ENCODE measurements at regions not wholly inside any gene's neighbourhood (a gene's known extent, or its start where the extent isn't known, plus 50 kb on each side); places are given as distances from the start of the nearest gene placed in this dataset.

DNA sequence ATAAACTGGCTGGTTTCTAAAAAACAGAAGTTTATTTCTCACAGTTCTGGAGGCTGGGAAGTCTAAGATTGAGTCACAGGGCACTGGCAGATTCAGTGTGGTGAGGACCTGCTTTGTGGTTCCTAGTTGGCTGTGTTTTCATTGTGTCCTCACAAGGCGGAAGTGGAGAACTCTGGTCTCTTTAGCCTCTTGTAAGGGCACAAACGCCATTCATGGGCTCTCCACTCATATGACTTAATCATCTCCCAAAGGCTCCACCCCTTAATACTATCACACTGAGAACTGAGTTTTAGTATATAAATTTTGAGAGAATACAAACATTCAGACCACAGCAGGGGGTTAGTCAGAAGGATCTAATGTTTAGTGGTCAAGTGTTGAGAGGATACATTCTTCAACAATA is 208.2 kb downstream of the SEC61B start:
- Histone ChIP-seq H3K27ac (ENCODE audit: low read length) (no peak overlapping the region), H3K27me3 (ENCODE audit: insufficient read depth, low read length) (no peaks in the 10 kb centered on the region), H3K9ac (ENCODE audit: low read depth, low read length) (no peak overlapping the region), H3K9me3 (ENCODE audit: insufficient read depth, low read depth, low read length) (no peaks in the 10 kb centered on the region), H3K4me3 (ENCODE audit: low read length) (no peak overlapping the region), H3K36me3 (ENCODE audit: insufficient read depth, low read depth, low read length) (no peaks in the 10 kb centered on the region), H3K4me1 (ENCODE audit: insufficient read depth, low read length) (no peaks in the 10 kb centered on the region)

DNA sequence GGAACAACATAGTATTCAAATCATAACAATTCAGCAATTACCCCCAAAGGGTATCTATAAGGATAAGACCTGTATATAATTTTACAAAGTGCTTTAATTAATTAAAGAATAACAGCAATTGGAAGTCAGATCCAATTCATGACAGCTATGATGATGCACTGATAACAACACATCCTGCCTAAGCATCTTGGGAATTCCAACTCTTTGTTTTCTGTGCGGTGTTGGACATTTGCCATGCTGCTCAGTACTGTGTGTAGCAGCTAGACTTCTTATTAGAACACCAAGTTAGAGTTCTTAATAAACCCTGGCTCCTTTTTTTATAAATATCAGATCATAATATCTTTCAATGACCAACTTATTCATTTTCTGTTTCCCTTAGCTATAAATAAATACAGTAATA is 209.0 kb downstream of the SEC61B start:
- Histone ChIP-seq H3K27me3 (ENCODE audit: insufficient read depth, low read length) (no peaks in the 10 kb centered on the region), H3K9me3 (ENCODE audit: insufficient read depth, low read depth, low read length) (no peaks in the 10 kb centered on the region), H3K27ac (ENCODE audit: low read length) (no peak overlapping the region), H3K36me3 (ENCODE audit: insufficient read depth, low read depth, low read length) (no peaks in the 10 kb centered on the region), H3K4me1 (ENCODE audit: insufficient read depth, low read length) (no peaks in the 10 kb centered on the region), H3K9ac (ENCODE audit: low read depth, low read length) (no peak overlapping the region), H3K4me3 (ENCODE audit: low read length) (no peak overlapping the region)

DNA sequence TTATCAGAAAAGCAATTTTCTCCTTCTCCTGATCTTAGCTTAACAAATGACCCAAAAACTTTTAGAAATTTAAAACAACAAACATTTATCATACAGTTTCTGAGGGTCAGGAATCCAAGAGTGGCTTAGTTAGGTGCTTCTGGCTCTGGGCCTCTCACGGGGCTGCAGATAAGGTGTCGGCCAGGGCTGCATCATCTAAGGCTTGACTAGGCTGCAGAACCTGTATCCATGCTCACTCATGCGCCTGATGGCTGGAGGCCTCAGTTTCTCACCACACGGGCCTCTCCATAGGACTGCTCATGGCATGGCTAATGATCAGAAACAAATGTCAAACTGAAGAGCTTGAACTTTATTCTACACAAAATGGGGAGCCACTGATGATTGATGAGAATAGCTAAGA is 210.0 kb downstream of the SEC61B start:
- no peaks in the 10 kb centered on the region for H3K36me3 ChIP-seq (ENCODE audit: insufficient read depth, low read depth, low read length)
- no peaks in the 10 kb centered on the region for H3K27me3 ChIP-seq (ENCODE audit: insufficient read depth, low read length)
- no peak overlapping the region for H3K9ac ChIP-seq (ENCODE audit: low read depth, low read length)
- H3K4me1 ChIP-seq (ENCODE audit: insufficient read depth, low read length) = peaks cover 6% of the 10 kb centered on the region; the same call in 1 of the 2 replicates
- no peak overlapping the region for H3K4me3 ChIP-seq (ENCODE audit: low read length)
- no peak overlapping the region for H3K27ac ChIP-seq (ENCODE audit: low read length)
- H3K9me3 ChIP-seq (ENCODE audit: insufficient read depth, low read depth, low read length) = no peaks in the 10 kb centered on the region

DNA sequence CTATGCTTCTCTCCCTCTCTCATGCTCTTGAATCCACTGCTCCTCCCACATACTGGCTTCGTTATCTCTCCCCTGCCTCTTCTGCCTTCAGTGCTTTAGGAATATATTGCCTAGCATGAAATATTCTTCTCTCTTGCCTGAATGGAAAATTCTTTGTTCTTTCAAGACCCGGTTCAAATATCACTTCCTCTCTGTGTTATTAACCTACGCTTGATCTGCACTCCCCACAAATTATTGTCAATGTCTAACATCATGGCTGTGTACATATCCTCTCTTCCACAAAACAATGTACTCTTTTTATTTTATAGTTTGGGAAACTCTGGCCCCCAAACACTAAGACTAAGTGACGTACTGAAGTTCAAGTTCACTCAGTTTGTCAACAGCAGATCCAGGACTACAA is 211.0 kb downstream of the SEC61B start:
- Histone ChIP-seq H3K9me3 (ENCODE audit: insufficient read depth, low read depth, low read length) (no peaks in the 10 kb centered on the region), H3K4me3 (ENCODE audit: low read length) (no peak overlapping the region), H3K9ac (ENCODE audit: low read depth, low read length) (no peak overlapping the region), H3K4me1 (ENCODE audit: insufficient read depth, low read length) (peaks cover 6% of the 10 kb centered on the region; the same call in 1 of the 2 replicates), H3K27ac (ENCODE audit: low read length) (no peak overlapping the region), H3K36me3 (ENCODE audit: insufficient read depth, low read depth, low read length) (no peaks in the 10 kb centered on the region), H3K27me3 (ENCODE audit: insufficient read depth, low read length) (no peaks in the 10 kb centered on the region)

DNA sequence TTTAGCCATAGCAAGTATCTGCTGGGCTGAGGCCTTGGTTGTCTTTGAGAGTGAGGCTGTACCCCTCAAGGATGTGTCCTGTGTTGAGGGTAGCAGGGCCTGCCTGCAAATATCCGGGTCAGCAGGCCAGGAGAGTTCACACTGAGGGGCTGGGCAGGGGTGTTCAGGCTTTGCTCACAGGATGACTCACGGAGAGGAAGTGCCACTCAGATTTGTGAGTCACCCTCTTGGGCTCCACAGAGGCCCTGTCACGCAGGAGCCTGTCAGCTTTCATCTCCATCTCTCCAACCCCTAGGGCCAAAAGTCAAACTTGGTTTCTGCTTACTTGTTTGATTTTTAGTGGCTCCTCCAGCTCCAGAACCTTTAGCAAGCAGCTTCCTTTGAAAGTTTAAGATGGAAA is 211.5 kb downstream of the SEC61B start:
- Histone ChIP-seq H3K4me1 (ENCODE audit: insufficient read depth, low read length) (peaks cover 6% of the 10 kb centered on the region; the same call in 1 of the 2 replicates), H3K9me3 (ENCODE audit: insufficient read depth, low read depth, low read length) (no peaks in the 10 kb centered on the region), H3K4me3 (ENCODE audit: low read length) (no peak overlapping the region), H3K27me3 (ENCODE audit: insufficient read depth, low read length) (no peaks in the 10 kb centered on the region), H3K9ac (ENCODE audit: low read depth, low read length) (no peak overlapping the region), H3K27ac (ENCODE audit: low read length) (no peak overlapping the region), H3K36me3 (ENCODE audit: insufficient read depth, low read depth, low read length) (no peaks in the 10 kb centered on the region)

DNA sequence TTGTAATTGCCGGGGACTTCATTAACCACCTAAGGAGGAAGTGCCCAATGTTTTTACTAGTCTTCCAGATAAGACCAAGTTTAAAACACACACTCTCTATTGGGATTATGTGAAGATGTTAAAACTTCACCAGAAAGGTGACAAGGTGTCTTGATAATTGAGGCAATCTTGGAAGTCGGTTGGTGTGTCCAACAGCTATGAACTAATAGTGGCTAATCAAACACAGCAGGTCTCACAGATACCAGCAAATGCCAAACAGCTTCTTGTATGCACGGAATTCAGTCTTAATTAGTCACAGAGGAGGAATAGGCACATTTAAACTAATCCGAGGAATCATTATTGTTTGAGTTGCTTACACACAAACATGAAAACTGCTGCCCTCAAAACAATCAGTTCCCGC is 214.5 kb downstream of the SEC61B start:
- H3K27me3 ChIP-seq (ENCODE audit: insufficient read depth, low read length) = no peaks in the 10 kb centered on the region
- no peaks in the 10 kb centered on the region for H3K9me3 ChIP-seq (ENCODE audit: insufficient read depth, low read depth, low read length)
- H3K4me3 ChIP-seq (ENCODE audit: low read length) = no peak overlapping the region
- H3K36me3 ChIP-seq (ENCODE audit: insufficient read depth, low read depth, low read length) = no peaks in the 10 kb centered on the region
- no peak overlapping the region for H3K27ac ChIP-seq (ENCODE audit: low read length)
- peaks cover 6% of the 10 kb centered on the region; the same call in 1 of the 2 replicates for H3K4me1 ChIP-seq (ENCODE audit: insufficient read depth, low read length)
- H3K9ac ChIP-seq (ENCODE audit: low read depth, low read length) = no peak overlapping the region

DNA sequence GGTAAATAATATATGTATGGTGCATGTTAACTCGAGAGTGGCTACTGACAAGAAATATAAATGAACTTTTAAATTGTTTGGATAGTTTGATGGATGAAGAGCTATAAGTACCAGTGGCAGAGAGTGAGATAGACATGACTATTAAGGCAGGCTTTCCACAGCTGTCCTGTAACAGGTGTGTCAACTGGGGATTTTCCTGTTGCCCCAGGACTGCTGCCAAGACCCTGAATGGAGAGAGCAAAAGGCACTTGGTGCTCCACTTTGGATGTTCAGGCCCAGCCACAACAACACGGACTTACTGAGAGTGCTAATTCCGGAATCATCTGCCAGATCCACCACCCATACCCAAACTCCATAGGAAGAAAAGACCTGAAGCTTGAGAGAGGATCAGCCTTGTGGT is 215.1 kb downstream of the SEC61B start:
- Histone ChIP-seq H3K4me3 (ENCODE audit: low read length) (no peak overlapping the region), H3K4me1 (ENCODE audit: insufficient read depth, low read length) (peaks cover 6% of the 10 kb centered on the region; the same call in 1 of the 2 replicates), H3K27ac (ENCODE audit: low read length) (no peak overlapping the region), H3K27me3 (ENCODE audit: insufficient read depth, low read length) (no peaks in the 10 kb centered on the region), H3K9me3 (ENCODE audit: insufficient read depth, low read depth, low read length) (no peaks in the 10 kb centered on the region), H3K36me3 (ENCODE audit: insufficient read depth, low read depth, low read length) (no peaks in the 10 kb centered on the region), H3K9ac (ENCODE audit: low read depth, low read length) (no peak overlapping the region)

DNA sequence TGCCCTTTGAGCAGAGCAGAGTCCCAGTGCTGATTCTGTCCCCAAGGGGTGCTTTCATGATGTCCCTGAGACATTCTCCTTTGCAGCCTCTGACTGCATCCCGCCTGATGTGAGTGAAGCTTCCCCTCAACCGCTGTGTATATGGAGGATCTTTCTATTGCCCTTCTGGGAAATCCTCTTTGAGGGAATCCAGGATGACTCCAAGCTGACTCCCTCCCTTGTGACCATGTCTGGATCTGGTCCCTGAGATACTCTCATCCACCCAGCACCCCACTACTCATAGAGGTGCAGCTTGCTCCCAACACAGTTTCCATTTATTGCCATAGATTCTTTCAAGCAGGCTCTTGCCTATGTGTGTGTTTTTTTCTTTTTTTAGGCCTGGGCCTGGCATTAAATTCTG is 216.5 kb downstream of the SEC61B start:
- no peak overlapping the region for H3K27ac ChIP-seq (ENCODE audit: low read length)
- H3K4me3 ChIP-seq (ENCODE audit: low read length) = no peak overlapping the region
- H3K36me3 ChIP-seq (ENCODE audit: insufficient read depth, low read depth, low read length) = no peaks in the 10 kb centered on the region
- no peaks in the 10 kb centered on the region for H3K9me3 ChIP-seq (ENCODE audit: insufficient read depth, low read depth, low read length)
- peaks cover 6% of the 10 kb centered on the region; the same call in 1 of the 2 replicates for H3K4me1 ChIP-seq (ENCODE audit: insufficient read depth, low read length)
- H3K9ac ChIP-seq (ENCODE audit: low read depth, low read length) = no peak overlapping the region
- no peaks in the 10 kb centered on the region for H3K27me3 ChIP-seq (ENCODE audit: insufficient read depth, low read length)

DNA sequence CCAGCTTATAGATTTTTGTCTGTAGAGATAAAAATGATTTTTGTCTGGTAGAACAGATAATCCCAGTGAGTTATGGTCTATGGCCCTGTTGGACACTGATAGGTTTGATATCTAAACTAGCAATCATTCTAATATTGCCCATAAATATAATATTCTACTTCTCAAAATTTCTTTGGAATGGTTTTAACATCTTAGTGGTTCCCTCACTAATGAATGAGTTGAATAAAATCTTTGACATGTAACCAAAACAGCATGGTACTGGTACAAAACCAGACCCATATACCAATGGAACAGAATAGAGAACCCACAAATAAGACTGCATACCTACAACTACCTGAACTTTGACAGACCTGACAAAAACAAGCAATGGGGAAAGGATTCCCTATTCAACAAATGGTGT is 219.7 kb downstream of the SEC61B start:
- Histone ChIP-seq H3K9ac (ENCODE audit: low read depth, low read length) (no peak overlapping the region), H3K4me3 (ENCODE audit: low read length) (no peak overlapping the region)

DNA sequence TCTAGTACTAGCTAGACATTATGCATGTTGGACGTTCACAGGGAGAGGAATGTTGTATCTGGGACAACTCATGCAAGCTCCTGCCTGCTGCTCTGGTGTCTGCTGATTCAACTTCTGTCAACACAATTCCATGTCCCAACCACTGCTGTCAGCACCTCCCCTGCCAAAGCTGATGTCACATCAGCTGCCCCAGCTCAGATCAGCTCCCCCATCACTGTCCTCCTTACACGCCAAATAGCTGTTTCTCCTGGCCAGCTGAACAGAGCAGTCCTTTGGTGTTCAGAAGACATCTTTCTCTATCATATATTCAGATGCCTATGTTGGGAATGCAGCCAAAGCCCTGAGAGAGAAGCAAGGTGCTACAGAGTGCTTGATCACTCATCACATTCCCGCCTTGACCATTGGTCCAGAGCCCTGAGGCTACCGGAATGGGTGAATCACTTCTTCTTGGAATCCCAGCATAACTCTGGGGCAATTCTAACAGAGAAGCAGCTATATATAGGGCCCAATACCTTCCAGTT is 223.3 kb downstream of the SEC61B start:
- no peak overlapping the region for H3K4me3 ChIP-seq (ENCODE audit: low read length)
- no peaks in the 10 kb centered on the region for H3K9me3 ChIP-seq (ENCODE audit: insufficient read depth, low read depth, low read length)
- no peak overlapping the region for H3K9ac ChIP-seq (ENCODE audit: low read depth, low read length)
- H3K4me1 ChIP-seq (ENCODE audit: insufficient read depth, low read length) = no peaks in the 10 kb centered on the region
- no peaks in the 10 kb centered on the region for H3K27me3 ChIP-seq (ENCODE audit: insufficient read depth, low read length)
- no peaks in the 10 kb centered on the region for H3K36me3 ChIP-seq (ENCODE audit: insufficient read depth, low read depth, low read length)
- no peak overlapping the region for H3K27ac ChIP-seq (ENCODE audit: low read length)

More for the DNA sequence above, 219.7 kb downstream of the SEC61B start:
- Histone ChIP-seq H3K9me3 (ENCODE audit: insufficient read depth, low read depth, low read length) (no peaks in the 10 kb centered on the region), H3K27ac (ENCODE audit: low read length) (no peak overlapping the region), H3K36me3 (ENCODE audit: insufficient read depth, low read depth, low read length) (no peaks in the 10 kb centered on the region), H3K27me3 (ENCODE audit: insufficient read depth, low read length) (no peaks in the 10 kb centered on the region), H3K4me1 (ENCODE audit: insufficient read depth, low read length) (peaks cover under 1% of the 10 kb centered on the region; the same call in 1 of the 2 replicates)

DNA sequence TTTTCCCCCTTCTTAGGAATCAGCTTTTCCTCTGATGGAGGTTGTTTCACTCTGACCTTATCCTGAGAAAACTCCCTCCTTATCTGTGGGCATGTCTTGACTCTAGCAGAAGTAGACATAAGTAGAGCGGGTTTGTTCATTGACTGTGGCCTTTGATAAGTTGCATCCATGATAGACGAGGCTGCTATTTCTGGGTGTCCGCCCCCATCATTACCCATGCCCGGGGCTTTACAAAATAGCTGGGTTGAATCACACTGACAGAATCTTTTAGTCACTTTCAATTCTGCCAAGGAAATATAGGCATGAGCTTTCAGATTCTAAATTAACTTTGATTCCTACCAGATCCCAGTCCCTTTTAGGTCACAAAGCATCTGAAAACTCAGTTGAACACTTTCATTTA is 223.8 kb downstream of the SEC61B start:
- Histone ChIP-seq H3K36me3 (ENCODE audit: insufficient read depth, low read depth, low read length) (no peaks in the 10 kb centered on the region), H3K27ac (ENCODE audit: low read length) (no peak overlapping the region), H3K9me3 (ENCODE audit: insufficient read depth, low read depth, low read length) (no peaks in the 10 kb centered on the region), H3K4me1 (ENCODE audit: insufficient read depth, low read length) (no peaks in the 10 kb centered on the region), H3K27me3 (ENCODE audit: insufficient read depth, low read length) (no peaks in the 10 kb centered on the region), H3K4me3 (ENCODE audit: low read length) (no peak overlapping the region), H3K9ac (ENCODE audit: low read depth, low read length) (no peak overlapping the region)

DNA sequence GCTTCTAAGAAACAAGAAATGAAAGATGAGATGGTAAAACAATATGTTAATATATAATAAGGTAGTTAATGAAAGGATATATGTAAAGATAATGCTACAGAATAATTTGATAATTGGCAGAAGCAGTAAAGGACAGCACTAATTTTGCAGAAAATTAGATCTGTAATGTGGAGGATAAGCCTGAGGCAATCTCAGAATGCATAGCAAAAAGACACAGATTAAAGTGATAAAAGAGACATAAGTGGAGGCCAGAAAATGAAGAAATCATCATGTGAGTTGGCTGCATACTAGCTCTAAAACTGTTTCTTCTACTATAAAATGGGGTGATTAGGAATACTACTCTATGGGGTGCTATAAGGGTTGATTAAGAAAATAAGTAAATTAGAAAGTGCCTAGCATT is 225.9 kb downstream of the SEC61B start:
- Histone ChIP-seq H3K36me3 (ENCODE audit: insufficient read depth, low read depth, low read length) (no peaks in the 10 kb centered on the region), H3K9ac (ENCODE audit: low read depth, low read length) (no peak overlapping the region), H3K27me3 (ENCODE audit: insufficient read depth, low read length) (no peaks in the 10 kb centered on the region), H3K27ac (ENCODE audit: low read length) (no peak overlapping the region), H3K4me1 (ENCODE audit: insufficient read depth, low read length) (no peaks in the 10 kb centered on the region), H3K4me3 (ENCODE audit: low read length) (no peak overlapping the region), H3K9me3 (ENCODE audit: insufficient read depth, low read depth, low read length) (no peaks in the 10 kb centered on the region)

All from iPS-20b (cell line).